ENCODE measurements at regions not wholly inside any gene's neighbourhood (a gene's known extent, or its start where the extent isn't known, plus 50 kb on each side); places are given as distances from the start of the nearest gene placed in this dataset.

GRCh38 chr13:107941345-107942029 is 273.8 kb downstream of the LIG4 start:
- no peak overlapping the region for H3K27ac ChIP-seq (ENCODE audit: low read depth, low read length)
- H3K79me2 ChIP-seq (ENCODE audit: insufficient read depth, low read length) = no peaks in the 10 kb centered on the region
- H2AFZ ChIP-seq (ENCODE audit: low read depth, low read length) = no peak overlapping the region
- H3K4me3 Mint-ChIP-seq (ENCODE audit: unreplicated experiment) = no peak overlapping the region
- no peaks in the 10 kb centered on the region for H3K27me3 ChIP-seq (ENCODE audit: insufficient read depth, low read length)
- no peak overlapping the region for H3K4me3 ChIP-seq (ENCODE audit: insufficient read depth, low read depth, low read length)
- H3K4me1 ChIP-seq (ENCODE audit: insufficient read depth, low read length) = no peaks in the 10 kb centered on the region
- H3K27ac Mint-ChIP-seq (ENCODE audit: unreplicated experiment) = no peak overlapping the region
- DNase-seq (ENCODE audit: low read depth) (no peak), FAIRE-seq (no peak)
- H3K9ac ChIP-seq (ENCODE audit: low read length) = no peak overlapping the region
- no peak for TF ChIP-seq CTCF (IDR thresholded peaks at IDR 0.05; ENCODE audit: insufficient read depth, low read depth, low read length)
- TF ChIP-seq EZH2 (IDR thresholded peaks at IDR 0.05; ENCODE audit: insufficient read depth, low read length) = no peak
- no peaks in the 10 kb centered on the region for H3K36me3 ChIP-seq (ENCODE audit: insufficient read depth, low read length)
- H3K4me1 Mint-ChIP-seq (ENCODE audit: low read depth, unreplicated experiment) = no peaks in the 10 kb centered on the region
- no peak overlapping the region for H3K4me2 ChIP-seq (ENCODE audit: low read length)
- no peaks in the 10 kb centered on the region for H3K36me3 Mint-ChIP-seq (ENCODE audit: low read depth, unreplicated experiment)
- no peaks in the 10 kb centered on the region for H3K27me3 Mint-ChIP-seq (ENCODE audit: low read depth, unreplicated experiment)
- H3K9me3 ChIP-seq (ENCODE audit: insufficient read depth, low read depth, low read length) = peaks cover 4% of the 10 kb centered on the region
- H3K9me3 Mint-ChIP-seq (ENCODE audit: unreplicated experiment) = peaks cover 4% of the 10 kb centered on the region
- H4K20me1 ChIP-seq (ENCODE audit: insufficient read depth, low read length) = no peaks in the 10 kb centered on the region

- Histone ChIP-seq H3K27me3 (ENCODE audit: insufficient read depth, low read length) (no peaks in the 10 kb centered on the region), H3K9ac (ENCODE audit: low read length) (no peak overlapping the region), H3K4me1 (ENCODE audit: insufficient read depth, low read length) (no peaks in the 10 kb centered on the region), H3K79me2 (ENCODE audit: insufficient read depth, low read length) (no peaks in the 10 kb centered on the region), H3K9me3 (ENCODE audit: insufficient read depth, low read depth, low read length) (peaks cover 4% of the 10 kb centered on the region), H3K4me2 (ENCODE audit: low read length) (no peak overlapping the region), H3K36me3 (ENCODE audit: insufficient read depth, low read length) (no peaks in the 10 kb centered on the region), H3K27ac (ENCODE audit: low read depth, low read length) (no peak overlapping the region), H2AFZ (ENCODE audit: low read depth, low read length) (no peak overlapping the region), H3K4me3 (ENCODE audit: insufficient read depth, low read depth, low read length) (no peak overlapping the region), H4K20me1 (ENCODE audit: insufficient read depth, low read length) (no peaks in the 10 kb centered on the region)
- no peak overlapping the region for H3K4me3 Mint-ChIP-seq (ENCODE audit: unreplicated experiment)
- DNase-seq (ENCODE audit: low read depth) = no peak
- TF ChIP-seq EZH2 (IDR thresholded peaks at IDR 0.05; ENCODE audit: insufficient read depth, low read length) (no peak), CTCF (IDR thresholded peaks at IDR 0.05; ENCODE audit: insufficient read depth, low read depth, low read length) (no peak)
- no peak overlapping the region for H3K27ac Mint-ChIP-seq (ENCODE audit: unreplicated experiment)
- H3K27me3 Mint-ChIP-seq (ENCODE audit: low read depth, unreplicated experiment) = no peaks in the 10 kb centered on the region
- FAIRE-seq = no peak
- H3K36me3 Mint-ChIP-seq (ENCODE audit: low read depth, unreplicated experiment) = no peaks in the 10 kb centered on the region
- no peaks in the 10 kb centered on the region for H3K4me1 Mint-ChIP-seq (ENCODE audit: low read depth, unreplicated experiment)
- H3K9me3 Mint-ChIP-seq (ENCODE audit: unreplicated experiment) = peaks cover 4% of the 10 kb centered on the region
These were observed 277.5 kb downstream of the LIG4 start for GRCh38 chr13:107937848-107938247.

GRCh38 chr13:107931056-107931455 is 284.3 kb downstream of the LIG4 start:
- Mint-ChIP-seq H3K4me3 (ENCODE audit: unreplicated experiment) (no peak overlapping the region), H3K36me3 (ENCODE audit: low read depth, unreplicated experiment) (no peaks in the 10 kb centered on the region), H3K4me1 (ENCODE audit: low read depth, unreplicated experiment) (no peaks in the 10 kb centered on the region), H3K9me3 (ENCODE audit: unreplicated experiment) (no peaks in the 10 kb centered on the region), H3K27me3 (ENCODE audit: low read depth, unreplicated experiment) (no peaks in the 10 kb centered on the region), H3K27ac (ENCODE audit: unreplicated experiment) (no peak overlapping the region)
- Histone ChIP-seq H3K79me2 (ENCODE audit: insufficient read depth, low read length) (no peaks in the 10 kb centered on the region), H3K27ac (ENCODE audit: low read depth, low read length) (no peak overlapping the region), H3K4me1 (ENCODE audit: insufficient read depth, low read length) (no peaks in the 10 kb centered on the region), H3K9me3 (ENCODE audit: insufficient read depth, low read depth, low read length) (no peaks in the 10 kb centered on the region), H3K36me3 (ENCODE audit: insufficient read depth, low read length) (no peaks in the 10 kb centered on the region), H3K27me3 (ENCODE audit: insufficient read depth, low read length) (no peaks in the 10 kb centered on the region), H3K4me3 (ENCODE audit: insufficient read depth, low read depth, low read length) (no peak overlapping the region), H3K9ac (ENCODE audit: low read length) (no peak overlapping the region), H3K4me2 (ENCODE audit: low read length) (no peak overlapping the region), H2AFZ (ENCODE audit: low read depth, low read length) (no peak overlapping the region), H4K20me1 (ENCODE audit: insufficient read depth, low read length) (no peaks in the 10 kb centered on the region)
- no peak for TF ChIP-seq CTCF (IDR thresholded peaks at IDR 0.05; ENCODE audit: insufficient read depth, low read depth, low read length)
- no peak for TF ChIP-seq EZH2 (IDR thresholded peaks at IDR 0.05; ENCODE audit: insufficient read depth, low read length)
- no peak for DNase-seq (ENCODE audit: low read depth)
- FAIRE-seq = no peak

Data from astrocyte (in vitro differentiated cells and primary cell).